GM12864 (cell line): ENCODE measurements at regions not wholly inside any gene's neighbourhood (a gene's known extent, or its start where the extent isn't known, plus 50 kb on each side); places are given as distances from the start of the nearest gene placed in this dataset.

Experiments
- DNase-seq: peaks from one replicate; pipeline ENCODE4 v3.0.0-alpha.2; 2011; ENCODE audit warnings: low read depth
- H3K4me3 ChIP-seq: 2 replicates; pipeline ENCODE4 v1.5.1; 2011; ENCODE audit warnings: mild to moderate bottlenecking, low read depth, low read length, control low read depth
- CTCF ChIP-seq: IDR thresholded peaks from 2 replicates; pipeline ENCODE4 v1.5.1; 2011; ENCODE audit warnings: low read depth, mild to moderate bottlenecking, moderate library complexity, low read length, control low read depth, inconsistent platforms; ENCODE audit errors: missing control alignments

DNA sequence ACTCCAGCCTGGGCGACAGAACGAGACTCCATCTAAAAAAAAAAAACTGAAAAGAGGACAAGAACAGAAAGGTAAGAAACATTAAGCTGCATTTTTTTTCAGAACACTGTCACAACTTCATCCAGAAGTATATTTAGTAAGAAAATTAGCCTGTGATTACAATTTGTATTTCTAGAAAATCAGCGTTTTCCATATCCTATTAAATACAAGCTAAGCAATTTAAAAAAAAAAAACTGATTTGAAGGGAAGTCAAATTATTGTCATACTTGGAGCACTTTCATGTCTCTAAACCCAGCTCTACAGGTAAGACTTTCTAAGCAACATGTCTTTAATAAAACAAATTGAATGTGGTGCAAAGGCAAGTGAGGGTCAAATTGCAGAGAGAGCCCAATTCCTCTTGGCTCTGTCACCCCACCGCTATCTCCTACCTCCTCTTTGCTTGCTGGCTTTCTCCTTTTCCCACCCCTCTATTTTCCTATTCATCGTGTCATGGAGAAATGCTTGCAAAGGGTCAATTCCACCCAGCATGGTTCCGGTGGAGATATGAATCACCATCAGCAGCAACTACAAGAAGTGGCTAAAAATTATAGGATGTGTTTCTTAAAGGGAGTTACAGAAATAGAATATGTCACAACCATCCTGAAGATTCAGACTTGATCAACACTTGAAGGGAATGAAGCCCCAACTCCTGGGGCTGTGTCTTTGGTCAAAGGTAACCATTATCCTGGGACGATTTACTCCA, 68.4 kb upstream of the BCL11A start:
- TF ChIP-seq CTCF: no peak
- no peak overlapping the region for H3K4me3 ChIP-seq
- no peak for DNase-seq

- no peak for DNase-seq
- H3K4me3 ChIP-seq: no peak overlapping the region
- no peak for TF ChIP-seq CTCF
Measured at GRCh38 chr2:60623040-60623439, 69.6 kb upstream of the BCL11A start.

- H3K4me3 ChIP-seq: no peak overlapping the region
- no peak for DNase-seq
- TF ChIP-seq CTCF: no peak
Measured at GRCh38 chr2:60627412-60627811, 74.0 kb upstream of the BCL11A start.

DNA sequence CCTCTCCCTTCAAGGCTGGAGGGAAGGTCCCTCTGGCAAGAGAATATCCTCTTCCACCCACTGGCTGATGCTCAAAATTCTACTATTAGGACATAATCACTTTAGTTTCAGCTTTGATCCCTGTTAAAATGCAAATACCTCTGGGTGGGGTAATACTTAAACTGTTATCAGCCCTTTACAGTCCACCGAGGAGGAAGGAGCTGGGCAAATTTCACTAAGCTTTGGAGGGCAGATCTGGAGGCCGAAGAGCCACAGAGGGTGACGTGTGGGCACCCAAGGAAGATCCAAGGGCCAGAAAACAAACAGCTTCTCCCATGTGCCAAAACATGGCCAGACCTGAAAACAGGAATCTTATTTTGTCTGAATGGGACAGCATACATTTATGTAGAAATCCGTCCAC, 74.6 kb upstream of the BCL11A start:
- H3K4me3 ChIP-seq: no peak overlapping the region
- no peak for DNase-seq
- no peak for TF ChIP-seq CTCF

- no peak for DNase-seq
- no peak overlapping the region for H3K4me3 ChIP-seq
- no peak for TF ChIP-seq CTCF
Measured at GRCh38 chr2:60628615-60629304, 75.3 kb upstream of the BCL11A start.

- no peak for TF ChIP-seq CTCF
- no peak overlapping the region for H3K4me3 ChIP-seq
- no peak for DNase-seq
Measured at GRCh38 chr2:60629305-60629662, 75.8 kb upstream of the BCL11A start.
